Heart left ventricle (tissue), 16 donors: ENCODE measurements at regions not wholly inside any gene's neighbourhood (a gene's known extent, or its start where the extent isn't known, plus 50 kb on each side); places are given as distances from the start of the nearest gene placed in this dataset.
"Not testable (repeated sequence)": the region's sequence is repeated elsewhere in the genome, so short reads cannot be mapped to it uniquely, and the experiment has no call there.

Experiments
- ATAC-seq, 4 donors: fragments of 200-7000 bp; cut with Tn5 transposase; one replicate each; pipeline ENCODE4 v1.9.1; 2020 to 2022; ENCODE audit warnings: moderate library complexity in 4 of 4, mild to moderate bottlenecking in 3 of 4, moderate number of reproducible peaks in 1 of 4
- DNase-seq, 5 donors: peaks; one replicate each; pipeline ENCODE4 v3.0.0-alpha.2; 2020
- H3K27ac ChIP-seq, 12 donors: fragments of 200-600 bp; sonication (generic) in 4 of 12; one replicate each; pipeline versions ENCODE4 v1.5.0 to v1.8.0; 2016 to 2022; ENCODE audit warnings: mild to moderate bottlenecking in 2 of 12
- H3K27me3 ChIP-seq, 9 donors: fragments of 200-600 bp; sonication (generic) in 2 of 9; one replicate each; pipeline versions ENCODE4 v1.5.1 to v1.8.0; 2016 to 2022; ENCODE audit warnings: mild to moderate bottlenecking in 3 of 9
- H3K36me3 ChIP-seq, 9 donors: fragments of 200-600 bp; sonication (generic) in 2 of 9; one replicate each; pipeline versions ENCODE4 v1.5.0 to v1.8.0; 2018 to 2022; ENCODE audit warnings: mild to moderate bottlenecking in 2 of 9
- H3K4me1 ChIP-seq, 12 donors: fragments of 200-600 bp; sonication (generic) in 4 of 12; one replicate each; pipeline versions ENCODE4 v1.5.0 to v1.8.0; 2016 to 2022; ENCODE audit warnings: mild to moderate bottlenecking in 3 of 12
- H3K4me3 ChIP-seq, 12 donors: fragments of 200-600 bp; sonication (generic) in 4 of 12; one replicate each; pipeline versions ENCODE4 v1.5.0 to v1.8.0; 2017 to 2022; ENCODE audit warnings: mild to moderate bottlenecking in 9 of 12, moderate library complexity in 4 of 12
- H3K9me3 ChIP-seq, 12 donors: fragments of 200-600 bp; sonication (generic) in 4 of 12; one replicate each; pipeline versions ENCODE4 v1.5.0 to v1.8.0; 2016 to 2022; ENCODE audit warnings: mild to moderate bottlenecking in 1 of 12
- CTCF ChIP-seq, 12 donors: fragments of 200-600 bp; sonication (generic) in 4 of 12; IDR thresholded peaks; one replicate each; pipeline versions ENCODE4 v1.5.0 to v1.8.0; 2018 to 2022; ENCODE audit warnings: antibody characterized with exemption in 12 of 12, mild to moderate bottlenecking in 5 of 12
- POLR2A ChIP-seq, 2 donors: fragments of 450-650 bp; IDR thresholded peaks; one replicate each; pipeline ENCODE4 v1.6.1; 2017; ENCODE audit warnings: antibody characterized with exemption in 2 of 2, mild to moderate bottlenecking in 2 of 2, moderate library complexity in 2 of 2
- WGBS, 4 donors: extraction: QIAGEN DNeasy Blood & Tissue Kit in 2 of 4; methylation state at CpG; one replicate each; pipeline versions ENCODE4 v1.1.5 to v1.1.7; 2013 to 2018; 5-methylcytosine and 5-hydroxymethylcytosine counted together
- intact Hi-C, 10 donors: fragments of 100-400 bp; cut with DNase I; formaldehyde crosslinking; loops; one replicate each; pipeline versions ENCODE4 v1.11.1 to v1.14.2; 2022
- donor health status: ischemic (EF 13 %, LVEDD 7.1; RV severe dilation, severe dysfunction).
- donor health status: healthy with polysubstance abuse.
- donor health status: DM: no; HTN: yes; CAD: no.
- donor health status: DM: no; HTN: no; CAD: no.
- donor health status: ischemic (EF 25% LVEDD 6.9; RV normal size, moderate dysfunction).
- donor health status: ischemic (EF 25% LVEDD 5.7; RV mildly dilated, moderate dysfunction).
- donor health status: healthy.
- donor health status: DM: yes; HTN: yes; CAD: no.
- donor health status: ischemic (EF 35%, LVEDD 5.7; RV mildly dilated, moderate dysfunction).
- donor health status: nonischemic (EF 11% LVEDD 7.7; RV severe dilation, severe dysfunction).
- donor health status: DM: yes; HTN: yes; CAD: no.
- donor health status: PGD.
- donor health status: ischemic (EF 29% LVEDD 5.4; RV normal size, mild dysfunction).
- donor health status: nonischemic (EF 23%, LVEDD 6.1; RV moderate dilation, normal function).

- no peaks in the 10 kb centered on the region for H3K9me3 ChIP-seq
- DNase-seq (no peak), ATAC-seq (no peak)
- H3K27me3 ChIP-seq: no peaks in the 10 kb centered on the region
- no peak overlapping the region for H3K4me3 ChIP-seq
- H3K4me1 ChIP-seq: no peaks in the 10 kb centered on the region
- intact Hi-C loops: no loop called here
- no peaks in the 10 kb centered on the region for H3K36me3 ChIP-seq
- TF ChIP-seq CTCF (IDR thresholded peaks at IDR 0.05) (no peak), POLR2A (IDR thresholded peaks at IDR 0.05) (no peak)
- no peak overlapping the region for H3K27ac ChIP-seq
Observed at GRCh38 chr4:131001371-131001770, 1905.4 kb downstream of the C4orf33 start.

- DNase-seq (no peak), ATAC-seq (no peak)
- WGBS, 4 donors: 59 to 77% (median 66%) methylated on average over 1 of the region's 1 CpG
- Histone ChIP-seq H3K4me1 (no peaks in the 10 kb centered on the region), H3K4me3 (no peak overlapping the region), H3K36me3 (no peaks in the 10 kb centered on the region), H3K27ac (no peak overlapping the region), H3K9me3 (no peaks in the 10 kb centered on the region), H3K27me3 (no peaks in the 10 kb centered on the region)
- TF ChIP-seq CTCF (IDR thresholded peaks at IDR 0.05): no peak
- no peak for TF ChIP-seq POLR2A (IDR thresholded peaks at IDR 0.05)
- intact Hi-C loops: no loop called here
Observed at GRCh38 chr4:131002132-131002531, 1906.2 kb downstream of the C4orf33 start.

GRCh38 chr4:131006388-131006787, 1910.4 kb downstream of the C4orf33 start:
- Histone ChIP-seq H3K4me1 (no peaks in the 10 kb centered on the region), H3K9me3 (no peaks in the 10 kb centered on the region), H3K27ac (no peak overlapping the region), H3K4me3 (no peak overlapping the region), H3K27me3 (no peaks in the 10 kb centered on the region), H3K36me3 (no peaks in the 10 kb centered on the region)
- intact Hi-C loops: no loop called here
- TF ChIP-seq CTCF (IDR thresholded peaks at IDR 0.05) (no peak), POLR2A (IDR thresholded peaks at IDR 0.05) (no peak)
- ATAC-seq: no peak
- no peak for DNase-seq
- 81 to 82% (median 82%) methylated on average over 6 of the region's 6 CpGs for WGBS, 4 donors

- intact Hi-C loops, H3K36me3 ChIP-seq: not testable (repeated sequence)
Observed at GRCh38 chr4:131011961-131012360, 1916.0 kb downstream of the C4orf33 start.

GRCh38 chr4:131013226-131013625, 1917.3 kb downstream of the C4orf33 start:
- Histone ChIP-seq H3K4me1 (no peaks in the 10 kb centered on the region), H3K4me3 (no peak overlapping the region), H3K27me3 (no peaks in the 10 kb centered on the region), H3K36me3 (no peaks in the 10 kb centered on the region), H3K27ac (no peak overlapping the region), H3K9me3 (no peaks in the 10 kb centered on the region)
- intact Hi-C loops: no loop called here
- DNase-seq (no peak), ATAC-seq (no peak)
- TF ChIP-seq POLR2A (IDR thresholded peaks at IDR 0.05): no peak
- no peak for TF ChIP-seq CTCF (IDR thresholded peaks at IDR 0.05)
- 18 to 36% (median 29%) methylated on average over 1 of the region's 1 CpG for WGBS, 4 donors

More at GRCh38 chr4:131011961-131012360, 1916.0 kb downstream of the C4orf33 start:
- 71 to 81% (median 77%) methylated on average over 4 of the region's 4 CpGs for WGBS, 4 donors
- ATAC-seq, H3K27me3 ChIP-seq, H3K27ac ChIP-seq, H3K9me3 ChIP-seq, DNase-seq, H3K4me1 ChIP-seq, H3K4me3 ChIP-seq: not testable (repeated sequence)
